GM12864 (cell line): ENCODE measurements at regions not wholly inside any gene's neighbourhood (a gene's known extent, or its start where the extent isn't known, plus 50 kb on each side); places are given as distances from the start of the nearest gene placed in this dataset.

Experiments
- DNase-seq: peaks from one replicate; pipeline ENCODE4 v3.0.0-alpha.2; 2011; ENCODE audit warnings: low read depth
- H3K4me3 ChIP-seq: 2 replicates; pipeline ENCODE4 v1.5.1; 2011; ENCODE audit warnings: mild to moderate bottlenecking, low read depth, low read length, control low read depth
- TF ChIP-seq, protein P1 (sequence below): IDR thresholded peaks from 2 replicates; pipeline ENCODE4 v1.5.1; 2011; ENCODE audit warnings: low read depth, mild to moderate bottlenecking, moderate library complexity, low read length, control low read depth, inconsistent platforms; ENCODE audit errors: missing control alignments

- DNase-seq, result no peak
- TF ChIP-seq, protein P1, sequence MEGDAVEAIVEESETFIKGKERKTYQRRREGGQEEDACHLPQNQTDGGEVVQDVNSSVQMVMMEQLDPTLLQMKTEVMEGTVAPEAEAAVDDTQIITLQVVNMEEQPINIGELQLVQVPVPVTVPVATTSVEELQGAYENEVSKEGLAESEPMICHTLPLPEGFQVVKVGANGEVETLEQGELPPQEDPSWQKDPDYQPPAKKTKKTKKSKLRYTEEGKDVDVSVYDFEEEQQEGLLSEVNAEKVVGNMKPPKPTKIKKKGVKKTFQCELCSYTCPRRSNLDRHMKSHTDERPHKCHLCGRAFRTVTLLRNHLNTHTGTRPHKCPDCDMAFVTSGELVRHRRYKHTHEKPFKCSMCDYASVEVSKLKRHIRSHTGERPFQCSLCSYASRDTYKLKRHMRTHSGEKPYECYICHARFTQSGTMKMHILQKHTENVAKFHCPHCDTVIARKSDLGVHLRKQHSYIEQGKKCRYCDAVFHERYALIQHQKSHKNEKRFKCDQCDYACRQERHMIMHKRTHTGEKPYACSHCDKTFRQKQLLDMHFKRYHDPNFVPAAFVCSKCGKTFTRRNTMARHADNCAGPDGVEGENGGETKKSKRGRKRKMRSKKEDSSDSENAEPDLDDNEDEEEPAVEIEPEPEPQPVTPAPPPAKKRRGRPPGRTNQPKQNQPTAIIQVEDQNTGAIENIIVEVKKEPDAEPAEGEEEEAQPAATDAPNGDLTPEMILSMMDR, result no peak
- no peak overlapping the region for H3K4me3 ChIP-seq
These were observed 541.8 kb downstream of the ETV1 start for GRCh38 chr7:13447637-13448036.

- H3K4me3 ChIP-seq, result no peak overlapping the region
- DNase-seq, result no peak
- TF ChIP-seq, protein P1, result no peak
These were observed 541.2 kb downstream of the ETV1 start for GRCh38 chr7:13448243-13448642.

GRCh38 chr7:13449460-13449859, 540.0 kb downstream of the ETV1 start:
- TF ChIP-seq, protein P1, result no peak

GRCh38 chr7:13454916-13455592, 534.4 kb downstream of the ETV1 start:
- DNase-seq, result no peak
- no peak overlapping the region for H3K4me3 ChIP-seq

More at GRCh38 chr7:13449460-13449859, 540.0 kb downstream of the ETV1 start:
- no peak overlapping the region for H3K4me3 ChIP-seq
- no peak for DNase-seq

DNA sequence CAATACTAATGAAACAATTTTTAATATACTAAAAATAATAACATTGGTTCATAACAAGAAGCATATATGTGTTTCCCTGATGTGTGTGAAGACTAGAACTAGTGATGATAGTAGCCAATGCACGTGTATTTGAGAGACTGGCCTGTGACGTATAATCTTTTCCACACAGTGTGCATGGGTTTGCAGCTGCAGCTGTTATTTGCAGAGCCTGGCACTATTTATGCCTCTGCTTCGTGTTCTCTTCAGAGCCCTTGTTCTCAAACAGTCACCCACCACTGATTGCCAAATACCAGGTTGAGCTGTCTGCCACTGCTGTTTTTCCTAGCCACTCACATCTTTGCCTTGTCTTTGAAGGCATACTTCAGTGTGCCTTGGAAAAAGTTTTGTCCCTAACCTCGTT, 531.7 kb downstream of the ETV1 start:
- no peak for DNase-seq
- no peak overlapping the region for H3K4me3 ChIP-seq
- TF ChIP-seq, protein P1, result no peak

More at GRCh38 chr7:13454916-13455592, 534.4 kb downstream of the ETV1 start:
- TF ChIP-seq, protein P1, result no peak

- no peak for DNase-seq
These were observed 522.5 kb downstream of the ETV1 start for GRCh38 chr7:13466874-13467547.

More at GRCh38 chr7:13466874-13467547, 522.5 kb downstream of the ETV1 start:
- H3K4me3 ChIP-seq, result no peak overlapping the region
- TF ChIP-seq, protein P1, result no peak
